NCI-H526 (cell line): ENCODE measurements at regions not wholly inside any gene's neighbourhood (a gene's known extent, or its start where the extent isn't known, plus 50 kb on each side); places are given as distances from the start of the nearest gene placed in this dataset.
"Not testable (repeated sequence)": the region's sequence is repeated elsewhere in the genome, so short reads cannot be mapped to it uniquely, and the experiment has no call there.

ENCODE experiments used
- DNase-seq, 2 experiments: peaks; one replicate each; lab custom pipeline; 2025; lab: John Stamatoyannopoulos, UW

- peak; percentile 93 to 96 for DNase-seq
These were observed 62.9 kb downstream of the GLRX5 start for GRCh38 chr14:95597784-95598211.

- no peak for DNase-seq
These were observed 66.8 kb downstream of the GLRX5 start for GRCh38 chr14:95601650-95602049.

GRCh38 chr14:95603415-95603814, 68.6 kb downstream of the GLRX5 start:
- no peak for DNase-seq

- DNase-seq = no peak
These were observed 71.4 kb downstream of the GLRX5 start for GRCh38 chr14:95606266-95606665.

- no peak for DNase-seq
These were observed 73.9 kb downstream of the GLRX5 start for GRCh38 chr14:95608637-95609235.

GRCh38 chr14:95609398-95609990, 74.6 kb downstream of the GLRX5 start:
- DNase-seq = peak; percentile 66 to 90

- peak in 1 of 2 experiments; percentile 35 for DNase-seq
These were observed 74.8 kb upstream of the TCL1B start for GRCh38 chr14:95611293-95611880.

GRCh38 chr14:95614349-95614748, 71.9 kb upstream of the TCL1B start:
- peak; percentile 14 to 41 for DNase-seq

GRCh38 chr14:95616745-95617144, 69.5 kb upstream of the TCL1B start:
- no peak for DNase-seq

GRCh38 chr14:95619785-95620417, 66.3 kb upstream of the TCL1B start:
- no peak for DNase-seq

GRCh38 chr14:95620659-95621059, 65.6 kb upstream of the TCL1B start:
- no peak for DNase-seq

GRCh38 chr14:95623195-95623594, 63.0 kb upstream of the TCL1B start:
- DNase-seq = no peak

- DNase-seq = not testable (repeated sequence)
These were observed 60.5 kb upstream of the TCL1B start for GRCh38 chr14:95625710-95626109.

- no peak for DNase-seq
These were observed 51.2 kb upstream of the TCL1B start for GRCh38 chr14:95635051-95635450.
